Glutamatergic neuron (in vitro differentiated cells): ENCODE measurements at regions not wholly inside any gene's neighbourhood (a gene's known extent, or its start where the extent isn't known, plus 50 kb on each side); places are given as distances from the start of the nearest gene placed in this dataset.

Experiments used
- DNase-seq: peaks from one replicate; pipeline ENCODE4 v3.0.0; 2022
- H3K27ac Mint-ChIP-seq: one replicate; pipeline ENCODE4 v1.8.0; 2020; ENCODE audit warnings: mild to moderate bottlenecking, mixed read lengths, inconsistent platforms; ENCODE audit not compliant: unreplicated experiment
- H3K27me3 Mint-ChIP-seq: one replicate; pipeline ENCODE4 v1.8.0; 2020; ENCODE audit warnings: mild to moderate bottlenecking, moderate library complexity, mixed read lengths, inconsistent platforms; ENCODE audit not compliant: unreplicated experiment
- H3K36me3 Mint-ChIP-seq: one replicate; pipeline ENCODE4 v1.8.0; 2020; ENCODE audit warnings: mild to moderate bottlenecking, mixed read lengths, inconsistent platforms; ENCODE audit not compliant: unreplicated experiment
- H3K4me1 Mint-ChIP-seq: one replicate; pipeline ENCODE4 v1.8.0; 2020; ENCODE audit warnings: mild to moderate bottlenecking, low read depth, mixed read lengths, inconsistent platforms; ENCODE audit not compliant: unreplicated experiment
- H3K4me3 Mint-ChIP-seq: one replicate; pipeline ENCODE4 v1.8.0; 2020; ENCODE audit warnings: mild to moderate bottlenecking, mixed read lengths, inconsistent platforms; ENCODE audit not compliant: unreplicated experiment
- H3K9me3 Mint-ChIP-seq: one replicate; pipeline ENCODE4 v1.8.0; 2020; ENCODE audit warnings: mild to moderate bottlenecking, moderate library complexity, mixed read lengths, inconsistent platforms; ENCODE audit not compliant: unreplicated experiment
- CTCF ChIP-seq: fragments of 200-600 bp; sonication (generic); IDR thresholded peaks from one replicate; pipeline ENCODE4 v1.5.0; 2021; ENCODE audit not compliant: partially characterized antibody, unreplicated experiment

- Mint-ChIP-seq H3K9me3 (no peaks in the 10 kb centered on the region), H3K36me3 (no peaks in the 10 kb centered on the region), H3K27me3 (no peaks in the 10 kb centered on the region), H3K4me1 (peaks cover 22% of the 10 kb centered on the region), H3K27ac (no peak overlapping the region), H3K4me3 (no peak overlapping the region)
- no peak for DNase-seq
- TF ChIP-seq CTCF = no peak
These were observed 93.4 kb upstream of the PARD3 start for GRCh38 chr10:34908481-34908880.

GRCh38 chr10:34907743-34908430 lies 92.8 kb upstream of the PARD3 start:
- Mint-ChIP-seq H3K27ac (no peak overlapping the region), H3K4me1 (peaks cover 22% of the 10 kb centered on the region), H3K4me3 (no peak overlapping the region), H3K9me3 (no peaks in the 10 kb centered on the region), H3K27me3 (no peaks in the 10 kb centered on the region), H3K36me3 (no peaks in the 10 kb centered on the region)
- no peak for DNase-seq
- TF ChIP-seq CTCF = no peak

GRCh38 chr10:34906067-34906965 lies 91.2 kb upstream of the PARD3 start:
- no peaks in the 10 kb centered on the region for H3K27me3 Mint-ChIP-seq
- peaks cover 22% of the 10 kb centered on the region for H3K4me1 Mint-ChIP-seq
- no peak overlapping the region for H3K4me3 Mint-ChIP-seq
- no peaks in the 10 kb centered on the region for H3K36me3 Mint-ChIP-seq
- H3K9me3 Mint-ChIP-seq = no peaks in the 10 kb centered on the region
- peak; percentile 57 for DNase-seq
- TF ChIP-seq CTCF = no peak
- no peak overlapping the region for H3K27ac Mint-ChIP-seq

DNA sequence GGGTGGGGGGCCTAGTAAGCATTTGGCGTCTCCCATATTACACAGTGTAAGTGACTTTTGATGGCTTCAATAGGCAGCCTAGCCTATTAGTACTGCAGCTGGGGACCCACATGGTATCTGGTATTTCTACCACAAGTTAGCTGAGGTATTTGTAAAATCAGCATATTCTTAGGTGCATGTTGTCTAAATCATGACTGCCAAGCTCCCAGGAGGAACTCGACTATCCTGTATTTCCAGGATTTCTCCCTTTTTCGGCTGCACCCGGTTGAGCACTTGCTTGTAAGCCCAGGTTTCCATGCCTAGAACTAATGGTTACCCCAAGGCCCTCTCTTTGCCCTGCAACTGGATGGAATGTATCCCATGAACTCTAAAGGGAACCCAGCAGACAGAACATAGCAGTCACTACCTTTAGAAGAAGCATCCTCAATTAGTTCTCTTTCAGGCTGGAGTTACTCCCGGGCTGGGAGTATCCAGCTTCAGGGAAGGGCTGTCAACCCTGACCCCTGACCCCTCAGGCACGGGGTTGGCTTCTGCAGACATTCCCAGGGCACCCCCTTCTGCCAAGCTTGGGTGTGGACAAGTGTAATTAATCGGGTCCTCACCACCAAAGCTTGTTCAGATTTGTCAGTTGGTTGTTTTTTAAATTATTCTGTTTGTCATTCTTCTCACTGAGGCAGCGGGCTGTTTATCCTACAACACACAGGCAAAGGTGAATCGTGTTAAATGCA lies 90.3 kb upstream of the PARD3 start:
- Mint-ChIP-seq H3K9me3 (no peaks in the 10 kb centered on the region), H3K27me3 (no peaks in the 10 kb centered on the region), H3K4me3 (no peak overlapping the region), H3K27ac (peak overlapping the region; percentile 48), H3K36me3 (no peaks in the 10 kb centered on the region), H3K4me1 (peaks cover 22% of the 10 kb centered on the region)
- no peak for DNase-seq
- TF ChIP-seq CTCF = no peak
